Body of pancreas (tissue), 4 donors: ENCODE measurements at regions not wholly inside any gene's neighbourhood (a gene's known extent, or its start where the extent isn't known, plus 50 kb on each side); places are given as distances from the start of the nearest gene placed in this dataset.

Experiments used
- ATAC-seq: fragments of 150-250 bp; one replicate; pipeline ENCODE4 v1.9.1; 2016
- DNase-seq, 4 donors: peaks; one replicate each; pipeline ENCODE4 v3.0.0-alpha.2; 2019
- H3K27ac ChIP-seq, 4 donors: fragments of 200-600 bp; sonication (generic); 1 replicate in 3 of 4; 2 replicates in 1 of 4; pipeline versions ENCODE4 v1.5.1 to v1.6.1; 2016 to 2019; ENCODE audit warnings: mild to moderate bottlenecking in 1 of 4, mixed read lengths in 1 of 4, moderate library complexity in 1 of 4
- H3K27me3 ChIP-seq, 2 donors: fragments of 200-600 bp; sonication (generic); one replicate each; pipeline ENCODE4 v1.6.0; 2016; ENCODE audit warnings: mild to moderate bottlenecking in 1 of 2
- H3K36me3 ChIP-seq, 2 donors: fragments of 200-600 bp; sonication (generic); replicated peaks in 1 of 2; 2 replicates each; pipeline ENCODE4 v1.5.1; 2016; ENCODE audit warnings: low read depth in 2 of 2; ENCODE audit not compliant: insufficient read depth in 1 of 2
- H3K4me1 ChIP-seq: fragments of 200-600 bp; sonication (generic); one replicate; pipeline ENCODE4 v1.6.0; 2016
- H3K4me3 ChIP-seq, 2 donors: fragments of 200-600 bp; sonication (generic); 1 replicate in 1 of 2; 2 replicates in 1 of 2; pipeline ENCODE4 v1.5.1; 2016 to 2019
- H3K9me3 ChIP-seq, 3 donors: fragments of 200-600 bp; sonication (generic); 1 replicate in 2 of 3; 2 replicates in 1 of 3; pipeline ENCODE4 v1.5.1; 2016
- CTCF ChIP-seq, 7 experiments: fragments of 450-650 bp in 4 of 7; fragments of 200-600 bp in 3 of 7; sonication (generic) in 3 of 7; IDR thresholded peaks; one replicate each; pipeline ENCODE4 v1.5.1; 2016 to 2019; ENCODE audit warnings: antibody characterized with exemption in 7 of 7
- POLR2A ChIP-seq, 3 donors: fragments of 450-650 bp; IDR thresholded peaks; one replicate each; pipeline ENCODE4 v1.6.1; 2016; ENCODE audit warnings: antibody characterized with exemption in 3 of 3, mild to moderate bottlenecking in 2 of 3
- WGBS, 2 donors: methylation state at CpG; one replicate each; pipeline ENCODE4 v1.1.5; 2017; 5-methylcytosine and 5-hydroxymethylcytosine counted together
- intact Hi-C: fragments of 100-400 bp; cut with DNase I; formaldehyde crosslinking; loops from one replicate; pipeline ENCODE4 v1.15.1; 2023

GRCh38 chr1:208962867-208963266 is 620.6 kb upstream of the CAMK1G start:
- DNase-seq: no peak
- no peaks in the 10 kb centered on the region for H3K4me1 ChIP-seq
- intact Hi-C loops: no loop called here

DNA sequence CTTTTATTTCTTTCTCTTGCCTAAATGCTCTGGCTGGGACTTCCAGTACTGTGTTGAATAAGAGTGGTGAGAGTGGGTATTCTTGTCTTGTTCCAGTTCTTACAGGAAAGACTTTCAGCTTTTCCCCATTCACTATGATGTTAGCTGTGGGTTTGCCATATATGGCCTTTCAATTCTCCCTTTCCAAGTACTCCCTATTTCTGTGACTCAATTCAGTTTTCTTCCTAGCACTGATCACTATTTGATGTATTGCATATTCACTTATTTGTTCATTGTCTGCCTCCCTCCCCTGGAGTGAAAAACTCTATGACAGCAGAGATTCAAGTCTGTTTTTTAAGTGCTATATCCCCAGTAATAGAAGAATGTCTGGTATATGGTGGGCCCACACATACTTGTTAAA is 618.2 kb upstream of the CAMK1G start:
- no peaks in the 10 kb centered on the region for H3K4me1 ChIP-seq
- H3K4me3 ChIP-seq: no peak overlapping the region
- TF ChIP-seq CTCF (IDR thresholded peaks at IDR 0.05) (no peak), POLR2A (IDR thresholded peaks at IDR 0.05) (no peak)
- intact Hi-C loops: no loop called here
- no peaks in the 10 kb centered on the region for H3K9me3 ChIP-seq
- H3K36me3 ChIP-seq: no peaks in the 10 kb centered on the region
- DNase-seq (no peak), ATAC-seq (no peak)
- H3K27ac ChIP-seq: no peak overlapping the region
- H3K27me3 ChIP-seq: no peaks in the 10 kb centered on the region

More at GRCh38 chr1:208962867-208963266, 620.6 kb upstream of the CAMK1G start:
- TF ChIP-seq POLR2A (IDR thresholded peaks at IDR 0.05): no peak
- TF ChIP-seq CTCF (IDR thresholded peaks at IDR 0.05): no peak
- Histone ChIP-seq H3K36me3 (no peaks in the 10 kb centered on the region), H3K9me3 (no peaks in the 10 kb centered on the region), H3K27me3 (no peaks in the 10 kb centered on the region), H3K4me3 (no peak overlapping the region), H3K27ac (no peak overlapping the region)
- ATAC-seq: no peak

GRCh38 chr1:208967334-208967733 is 616.2 kb upstream of the CAMK1G start:
- Histone ChIP-seq H3K36me3 (no peaks in the 10 kb centered on the region), H3K9me3 (no peaks in the 10 kb centered on the region), H3K4me1 (no peaks in the 10 kb centered on the region), H3K27me3 (no peaks in the 10 kb centered on the region), H3K27ac (no peak overlapping the region), H3K4me3 (no peak overlapping the region)
- TF ChIP-seq CTCF (IDR thresholded peaks at IDR 0.05) (no peak), POLR2A (IDR thresholded peaks at IDR 0.05) (no peak)
- intact Hi-C loops: no loop called here
- no peak for ATAC-seq
- 67 to 73% methylated on average over 4 of the region's 4 CpGs for WGBS, 2 donors
- DNase-seq: no peak

GRCh38 chr1:208974717-208975116 is 608.8 kb upstream of the CAMK1G start:
- H3K9me3 ChIP-seq: no peaks in the 10 kb centered on the region
- no peaks in the 10 kb centered on the region for H3K36me3 ChIP-seq
- no peaks in the 10 kb centered on the region for H3K27me3 ChIP-seq
- intact Hi-C loops: no loop called here
- no peak for TF ChIP-seq CTCF (IDR thresholded peaks at IDR 0.05)
- TF ChIP-seq POLR2A (IDR thresholded peaks at IDR 0.05): no peak
- no peak overlapping the region for H3K27ac ChIP-seq
- DNase-seq: no peak
- no peak for ATAC-seq
- H3K4me1 ChIP-seq: no peaks in the 10 kb centered on the region
- 79 to 85% methylated on average over 4 of the region's 4 CpGs for WGBS, 2 donors
- H3K4me3 ChIP-seq: no peak overlapping the region

DNA sequence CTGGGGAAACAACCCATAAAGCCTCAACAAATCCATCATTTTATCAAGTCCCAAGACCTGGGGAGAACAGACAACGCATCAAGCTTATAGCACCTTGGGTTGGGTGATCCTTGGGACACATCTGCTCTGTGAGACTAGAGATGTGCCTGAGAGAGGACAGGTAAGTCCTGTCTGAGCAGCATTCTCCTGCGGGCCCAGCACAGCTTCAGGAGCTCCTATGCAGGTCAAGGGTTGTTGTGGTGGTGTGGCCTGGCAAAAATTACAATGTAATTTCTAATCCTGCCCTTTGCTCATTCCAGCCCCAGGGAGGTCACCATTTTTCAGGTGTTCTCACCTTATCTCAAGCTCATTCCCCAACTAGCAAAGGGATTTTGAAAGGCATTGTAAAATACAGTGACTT is 608.1 kb upstream of the CAMK1G start:
- Histone ChIP-seq H3K9me3 (no peaks in the 10 kb centered on the region), H3K27me3 (no peaks in the 10 kb centered on the region), H3K27ac (no peak overlapping the region), H3K4me3 (no peak overlapping the region), H3K4me1 (no peaks in the 10 kb centered on the region), H3K36me3 (no peaks in the 10 kb centered on the region)
- 58 to 78% methylated on average over 2 of the region's 2 CpGs for WGBS, 2 donors
- DNase-seq: no peak
- no peak for TF ChIP-seq CTCF (IDR thresholded peaks at IDR 0.05)
- TF ChIP-seq POLR2A (IDR thresholded peaks at IDR 0.05): no peak
- intact Hi-C loops: no loop called here
- ATAC-seq: no peak
